ENCODE measurements at regions not wholly inside any gene's neighbourhood (a gene's known extent, or its start where the extent isn't known, plus 50 kb on each side); places are given as distances from the start of the nearest gene placed in this dataset.
"Not testable (repeated sequence)": the region's sequence is repeated elsewhere in the genome, so short reads cannot be mapped to it uniquely, and the experiment has no call there.

- TF ChIP-seq CTCF (IDR thresholded peaks at IDR 0.05; ENCODE audit: insufficient read depth, low read depth, low read length, missing control alignments): no peak
- no peak for DNase-seq (ENCODE audit: low read depth)
- H3K4me3 ChIP-seq (ENCODE audit: low read depth, low read length): no peak overlapping the region
Measured at GRCh38 chrX:87975365-87975764, 457.8 kb downstream of the KLHL4 start.

GRCh38 chrX:88007873-88008272 is 490.3 kb downstream of the KLHL4 start:
- DNase-seq (ENCODE audit: low read depth); H3K4me3 ChIP-seq (ENCODE audit: low read depth, low read length): not testable (repeated sequence)

- no peak for DNase-seq (ENCODE audit: low read depth)
- no peak for TF ChIP-seq CTCF (IDR thresholded peaks at IDR 0.05; ENCODE audit: insufficient read depth, low read depth, low read length, missing control alignments)
- no peak overlapping the region for H3K4me3 ChIP-seq (ENCODE audit: low read depth, low read length)
Measured at GRCh38 chrX:88024022-88024421, 506.4 kb downstream of the KLHL4 start.

GRCh38 chrX:88072339-88073030 is 554.9 kb downstream of the KLHL4 start:
- no peak for DNase-seq (ENCODE audit: low read depth)
- TF ChIP-seq CTCF (IDR thresholded peaks at IDR 0.05; ENCODE audit: insufficient read depth, low read depth, low read length, missing control alignments): no peak
- H3K4me3 ChIP-seq (ENCODE audit: low read depth, low read length): no peak overlapping the region

GRCh38 chrX:88101968-88102367 is 584.4 kb downstream of the KLHL4 start:
- DNase-seq (ENCODE audit: low read depth): no peak
- TF ChIP-seq CTCF (IDR thresholded peaks at IDR 0.05; ENCODE audit: insufficient read depth, low read depth, low read length, missing control alignments): no peak
- H3K4me3 ChIP-seq (ENCODE audit: low read depth, low read length): no peak overlapping the region

- no peak for DNase-seq (ENCODE audit: low read depth)
- TF ChIP-seq CTCF (IDR thresholded peaks at IDR 0.05; ENCODE audit: insufficient read depth, low read depth, low read length, missing control alignments): no peak
Measured at GRCh38 chrX:88135735-88136134, 611.3 kb upstream of the CPXCR1 start.

GRCh38 chrX:88136328-88136727 is 610.7 kb upstream of the CPXCR1 start:
- no peak overlapping the region for H3K4me3 ChIP-seq (ENCODE audit: low read depth, low read length)
- no peak for TF ChIP-seq CTCF (IDR thresholded peaks at IDR 0.05; ENCODE audit: insufficient read depth, low read depth, low read length, missing control alignments)

More at GRCh38 chrX:88135735-88136134, 611.3 kb upstream of the CPXCR1 start:
- no peak overlapping the region for H3K4me3 ChIP-seq (ENCODE audit: low read depth, low read length)

More at GRCh38 chrX:88136328-88136727, 610.7 kb upstream of the CPXCR1 start:
- DNase-seq (ENCODE audit: low read depth): no peak

Data from GM12865 (cell line).